Activated naive CD4-positive, alpha-beta T cell treated with anti-CD3 and anti-CD28 coated beads, Interleukin-2, amount 50 U/mL, for 24 hours (primary cell): ENCODE measurements at regions not wholly inside any gene's neighbourhood (a gene's known extent, or its start where the extent isn't known, plus 50 kb on each side); places are given as distances from the start of the nearest gene placed in this dataset.

Source experiments
- H3K27ac Mint-ChIP-seq: one replicate; pipeline ENCODE4 v1.8.0; 2021; ENCODE audit warnings: mild to moderate bottlenecking, mixed read lengths
- H3K27me3 Mint-ChIP-seq: one replicate; pipeline ENCODE4 v1.8.0; 2021; ENCODE audit warnings: mixed read lengths
- H3K36me3 Mint-ChIP-seq: one replicate; pipeline ENCODE4 v1.8.0; 2021; ENCODE audit warnings: mixed read lengths
- H3K4me1 Mint-ChIP-seq: one replicate; pipeline ENCODE4 v1.8.0; 2021; ENCODE audit warnings: mixed read lengths
- H3K4me3 Mint-ChIP-seq: one replicate; pipeline ENCODE4 v1.8.0; 2021; ENCODE audit warnings: mild to moderate bottlenecking, mixed read lengths
- H3K9me3 Mint-ChIP-seq: one replicate; pipeline ENCODE4 v1.8.0; 2021; ENCODE audit warnings: mixed read lengths

DNA sequence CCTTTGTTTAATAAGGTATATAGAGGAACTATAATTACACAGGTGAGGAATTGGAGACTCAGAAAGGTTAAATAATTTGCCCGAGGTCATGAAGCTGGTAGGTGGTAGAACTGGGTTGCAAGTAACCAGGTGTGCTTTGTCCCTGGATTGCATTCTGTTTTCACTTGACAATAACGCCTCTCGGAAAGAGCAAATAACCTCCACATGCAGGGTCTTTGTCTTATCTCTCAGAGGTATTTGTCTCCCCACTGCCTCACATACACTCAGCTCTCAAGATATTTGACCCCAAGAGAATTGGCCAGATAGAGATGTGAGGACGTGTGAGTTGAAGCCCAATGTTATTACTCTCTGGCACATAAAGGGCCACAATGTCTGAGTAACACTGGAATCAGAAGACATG lies 320.9 kb upstream of the ONECUT1 start:
- no peak overlapping the region for H3K4me3 Mint-ChIP-seq
- no peaks in the 10 kb centered on the region for H3K9me3 Mint-ChIP-seq
- no peak overlapping the region for H3K27ac Mint-ChIP-seq
- H3K27me3 Mint-ChIP-seq, result peaks cover 8% of the 10 kb centered on the region
- no peaks in the 10 kb centered on the region for H3K36me3 Mint-ChIP-seq
- H3K4me1 Mint-ChIP-seq, result no peaks in the 10 kb centered on the region

DNA sequence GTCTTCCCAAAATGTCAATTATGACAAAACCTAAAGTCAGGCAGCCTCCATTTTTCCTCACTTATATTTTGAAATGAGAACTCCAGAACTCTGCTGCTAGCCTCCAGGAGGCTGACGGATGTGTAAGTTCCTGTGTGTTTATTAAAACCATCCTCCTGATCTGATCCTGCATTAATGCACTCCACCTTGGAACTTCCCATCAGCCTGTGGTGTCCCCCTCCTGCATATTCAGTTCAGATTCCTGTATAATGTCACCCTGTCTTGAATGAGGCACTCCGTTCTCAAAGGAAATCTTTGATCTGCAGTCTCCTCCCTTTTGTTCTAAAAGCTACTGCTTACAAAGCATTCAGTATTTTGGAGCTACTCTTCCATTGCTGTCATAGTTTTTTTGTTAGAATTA lies 318.2 kb upstream of the ONECUT1 start:
- Mint-ChIP-seq H3K4me3 (no peak overlapping the region), H3K9me3 (no peaks in the 10 kb centered on the region), H3K27ac (no peak overlapping the region), H3K27me3 (peaks cover 10% of the 10 kb centered on the region), H3K4me1 (no peaks in the 10 kb centered on the region), H3K36me3 (no peaks in the 10 kb centered on the region)

DNA sequence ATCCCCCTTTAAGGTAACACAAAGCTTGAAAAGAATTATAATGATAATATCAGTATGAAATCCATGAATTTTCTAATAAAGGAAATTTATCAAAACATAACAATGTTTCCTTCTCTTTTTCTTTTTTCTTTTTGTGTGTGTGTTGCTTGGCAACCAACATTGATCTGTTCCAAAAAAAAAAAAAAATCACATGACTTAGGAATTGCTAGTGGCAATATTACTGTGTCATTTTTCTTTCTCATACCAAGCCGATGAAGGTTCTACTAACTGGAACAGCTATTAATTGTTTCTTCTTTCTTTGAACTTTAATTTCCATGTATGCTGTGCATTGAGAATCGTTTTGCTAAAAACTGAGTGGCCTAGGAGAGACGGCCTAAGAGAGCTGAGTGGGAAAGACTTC lies 317.7 kb upstream of the ONECUT1 start:
- Mint-ChIP-seq H3K9me3 (no peaks in the 10 kb centered on the region), H3K4me1 (no peaks in the 10 kb centered on the region), H3K27ac (no peak overlapping the region), H3K36me3 (no peaks in the 10 kb centered on the region), H3K27me3 (peaks cover 9% of the 10 kb centered on the region), H3K4me3 (no peak overlapping the region)

DNA sequence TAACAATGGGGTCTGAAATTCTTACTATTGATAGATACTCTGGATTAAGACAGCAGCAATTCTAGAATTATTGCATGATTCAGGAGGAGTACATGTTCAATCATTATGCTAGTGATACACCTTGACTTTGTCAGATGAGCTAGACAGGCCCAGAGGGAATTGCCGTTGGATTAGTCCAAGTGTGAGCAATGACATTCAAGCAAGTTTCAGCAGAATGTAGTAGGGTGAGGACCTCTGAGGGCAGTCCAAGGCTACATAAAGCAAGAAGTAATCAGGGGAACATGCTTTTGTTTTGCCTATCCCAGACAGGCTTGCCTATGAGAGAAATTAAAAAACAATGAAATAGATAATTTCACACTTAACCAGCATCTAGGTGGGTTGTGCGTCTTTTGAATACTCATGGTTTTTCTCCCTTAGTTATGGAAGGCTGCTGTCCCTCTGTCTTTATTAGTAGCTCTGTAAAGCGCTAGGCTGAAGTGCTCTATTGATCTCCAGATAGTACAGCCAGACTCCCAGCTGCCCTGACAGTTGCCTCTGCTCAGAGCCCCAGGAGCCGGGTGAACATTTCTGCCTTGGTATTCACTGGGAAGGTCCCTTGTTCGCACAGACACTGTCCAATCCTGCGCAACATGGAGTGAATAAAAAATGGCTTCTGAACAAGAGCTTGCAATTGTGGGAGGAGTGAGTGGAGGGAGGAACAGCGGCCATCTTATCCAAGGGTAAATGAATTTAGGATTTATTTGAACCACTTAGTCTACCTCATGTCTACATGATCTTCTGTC lies 316.6 kb upstream of the ONECUT1 start:
- H3K27ac Mint-ChIP-seq, result no peak overlapping the region
- H3K9me3 Mint-ChIP-seq, result no peaks in the 10 kb centered on the region
- H3K4me1 Mint-ChIP-seq, result no peaks in the 10 kb centered on the region

DNA sequence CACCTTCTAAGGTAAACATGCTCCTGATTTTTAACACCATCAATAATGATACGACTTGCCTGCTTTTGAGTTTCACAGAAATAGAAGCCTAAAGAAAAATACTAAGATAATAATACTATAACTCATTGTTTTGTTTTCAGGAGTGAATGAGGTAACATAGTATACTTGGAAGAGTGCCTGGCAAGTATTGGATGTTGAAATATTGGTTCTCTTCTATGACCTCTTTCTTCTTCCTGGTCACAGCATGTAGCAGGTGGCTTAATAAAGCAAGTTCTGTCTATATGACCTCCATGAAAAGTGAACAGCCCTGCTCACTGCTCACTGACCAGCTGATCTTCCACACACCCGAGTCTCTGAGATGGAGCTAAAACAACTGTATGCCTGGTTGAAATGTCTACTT lies 312.3 kb upstream of the ONECUT1 start:
- no peaks in the 10 kb centered on the region for H3K4me1 Mint-ChIP-seq
- peaks cover 6% of the 10 kb centered on the region for H3K9me3 Mint-ChIP-seq
- H3K4me3 Mint-ChIP-seq, result no peak overlapping the region
- no peaks in the 10 kb centered on the region for H3K36me3 Mint-ChIP-seq
- H3K27me3 Mint-ChIP-seq, result peaks cover 7% of the 10 kb centered on the region
- H3K27ac Mint-ChIP-seq, result no peak overlapping the region

More for the DNA sequence above, 316.6 kb upstream of the ONECUT1 start:
- Mint-ChIP-seq H3K27me3 (peaks cover 8% of the 10 kb centered on the region), H3K36me3 (no peaks in the 10 kb centered on the region), H3K4me3 (no peak overlapping the region)

DNA sequence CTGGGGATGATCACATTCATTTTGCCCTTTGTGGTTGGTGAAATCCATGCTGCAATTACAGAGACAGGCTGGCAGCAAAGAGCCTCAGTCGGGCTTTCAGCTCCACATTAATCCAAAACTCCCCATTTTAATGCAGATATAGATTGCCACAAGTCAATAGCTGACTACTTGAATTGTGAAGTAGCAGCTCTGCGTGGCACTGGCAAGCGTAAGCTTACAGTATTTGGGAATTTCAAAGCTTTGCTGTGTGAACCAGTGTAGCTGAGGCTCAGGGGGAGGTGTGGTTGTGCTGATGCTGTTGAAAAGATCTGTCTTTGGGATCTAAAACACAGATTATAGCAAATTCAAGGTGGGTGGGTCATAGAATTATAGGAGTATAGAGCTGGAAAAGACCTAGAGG lies 290.3 kb upstream of the ONECUT1 start:
- H3K36me3 Mint-ChIP-seq, result no peaks in the 10 kb centered on the region
- no peak overlapping the region for H3K4me3 Mint-ChIP-seq
- H3K27me3 Mint-ChIP-seq, result peaks cover 2% of the 10 kb centered on the region
- H3K9me3 Mint-ChIP-seq, result peaks cover 4% of the 10 kb centered on the region
- no peak overlapping the region for H3K27ac Mint-ChIP-seq
- H3K4me1 Mint-ChIP-seq, result no peaks in the 10 kb centered on the region

DNA sequence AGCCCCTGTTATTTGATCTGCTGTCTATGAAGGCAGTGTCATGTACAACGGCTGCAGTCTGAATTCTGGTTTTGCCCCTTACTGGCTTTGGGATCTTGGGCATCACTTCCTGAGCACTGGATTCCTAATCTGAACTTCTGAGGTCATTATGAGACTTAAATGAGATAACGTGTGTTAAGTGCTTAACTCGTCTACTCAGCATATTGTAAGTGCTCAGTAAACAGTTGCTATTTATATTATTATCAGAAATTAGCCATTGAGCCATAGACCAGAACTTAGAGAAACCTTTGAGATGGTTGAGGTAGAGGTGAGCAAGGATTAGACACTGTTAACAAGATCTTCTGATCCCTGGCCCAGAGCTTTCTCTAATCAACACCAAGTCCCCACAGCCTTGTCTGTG lies 284.1 kb upstream of the ONECUT1 start:
- Mint-ChIP-seq H3K4me1 (no peaks in the 10 kb centered on the region), H3K9me3 (peaks cover 6% of the 10 kb centered on the region), H3K27me3 (peaks cover 4% of the 10 kb centered on the region), H3K27ac (no peak overlapping the region), H3K36me3 (no peaks in the 10 kb centered on the region), H3K4me3 (no peak overlapping the region)

DNA sequence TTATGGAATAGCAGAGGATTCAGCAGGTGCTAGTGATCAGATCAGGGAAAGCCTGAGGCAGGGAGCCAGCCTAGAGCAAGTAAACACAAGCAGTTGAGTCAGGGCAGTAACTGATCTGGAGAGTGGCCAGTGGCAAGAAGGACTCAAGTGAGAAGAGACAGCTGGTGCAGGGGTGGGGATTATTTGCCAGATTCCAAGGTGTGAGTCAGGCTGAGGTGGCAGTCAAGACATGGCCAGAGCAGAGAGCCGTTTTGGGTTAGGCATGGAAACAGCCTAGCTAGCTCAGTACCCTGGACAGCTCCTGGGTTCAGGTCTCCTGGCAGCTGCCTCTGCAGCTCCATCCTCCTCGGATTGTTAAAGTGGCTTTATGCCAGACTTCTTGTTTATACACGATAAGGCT lies 281.9 kb upstream of the ONECUT1 start:
- Mint-ChIP-seq H3K9me3 (peaks cover 6% of the 10 kb centered on the region), H3K4me3 (no peak overlapping the region), H3K36me3 (no peaks in the 10 kb centered on the region), H3K27ac (no peak overlapping the region), H3K27me3 (peaks cover 3% of the 10 kb centered on the region), H3K4me1 (no peaks in the 10 kb centered on the region)

DNA sequence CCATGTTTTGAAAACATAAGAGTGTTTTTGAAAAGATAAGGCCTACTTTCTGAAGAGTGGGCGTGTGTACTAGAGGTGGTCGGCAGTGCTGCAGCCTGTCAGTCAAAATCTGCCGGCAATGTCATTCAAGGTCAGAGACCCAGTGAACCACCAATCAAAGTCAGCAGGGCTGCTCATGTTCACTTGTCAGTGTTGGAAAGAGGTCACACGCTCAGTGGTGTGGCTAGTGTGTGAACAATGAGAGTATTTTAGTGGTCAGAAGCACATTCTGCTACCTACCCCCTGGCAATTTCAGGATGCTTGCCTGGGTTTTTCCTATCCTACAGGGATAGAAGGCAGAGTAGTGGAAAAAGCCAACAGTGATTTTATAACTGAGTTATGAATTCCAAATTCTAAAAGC lies 278.5 kb upstream of the ONECUT1 start:
- no peak overlapping the region for H3K27ac Mint-ChIP-seq
- peaks cover 10% of the 10 kb centered on the region for H3K9me3 Mint-ChIP-seq
- no peaks in the 10 kb centered on the region for H3K4me1 Mint-ChIP-seq

DNA sequence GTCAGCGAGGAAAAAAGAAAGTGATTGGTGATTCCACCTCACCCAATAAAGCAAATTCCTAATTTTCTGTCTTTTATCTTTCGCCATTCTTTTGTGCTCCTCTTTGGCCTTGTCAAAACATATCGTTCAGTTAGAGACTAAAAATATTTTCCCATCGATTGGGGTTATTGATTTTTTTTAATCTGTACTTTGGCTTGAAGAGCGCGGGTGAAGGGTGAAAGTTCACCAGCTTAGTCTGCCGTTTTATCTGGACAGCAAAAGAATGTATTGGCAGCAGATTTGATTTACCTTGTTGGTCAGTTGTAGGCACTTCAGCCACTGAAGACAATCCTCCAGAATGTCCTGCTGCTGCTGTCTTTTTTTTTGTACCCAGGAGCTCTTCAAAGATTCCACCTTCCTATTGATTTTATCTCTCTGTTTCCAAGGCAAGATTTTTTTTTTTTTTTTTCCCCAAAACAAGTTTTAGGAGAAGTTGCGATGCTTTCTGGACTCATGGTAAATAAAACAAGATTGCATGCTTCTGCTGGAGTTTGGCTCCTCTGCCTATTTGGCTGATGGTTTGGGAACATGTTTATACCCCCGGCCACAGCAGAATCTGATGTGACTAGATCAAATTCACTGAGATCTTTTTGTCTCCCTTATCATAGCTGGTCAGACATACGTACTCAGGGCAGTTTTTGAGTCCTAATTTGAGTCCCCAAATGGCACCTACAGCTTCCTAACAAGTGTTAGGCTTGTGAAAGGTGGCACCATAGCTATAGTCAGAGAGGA lies 269.3 kb upstream of the ONECUT1 start:
- Mint-ChIP-seq H3K27me3 (no peaks in the 10 kb centered on the region), H3K27ac (no peak overlapping the region), H3K36me3 (no peaks in the 10 kb centered on the region), H3K4me3 (no peak overlapping the region), H3K9me3 (peaks cover 10% of the 10 kb centered on the region), H3K4me1 (no peaks in the 10 kb centered on the region)

More for the DNA sequence above, 278.5 kb upstream of the ONECUT1 start:
- H3K4me3 Mint-ChIP-seq, result no peak overlapping the region
- peaks cover 3% of the 10 kb centered on the region for H3K27me3 Mint-ChIP-seq
- H3K36me3 Mint-ChIP-seq, result no peaks in the 10 kb centered on the region

DNA sequence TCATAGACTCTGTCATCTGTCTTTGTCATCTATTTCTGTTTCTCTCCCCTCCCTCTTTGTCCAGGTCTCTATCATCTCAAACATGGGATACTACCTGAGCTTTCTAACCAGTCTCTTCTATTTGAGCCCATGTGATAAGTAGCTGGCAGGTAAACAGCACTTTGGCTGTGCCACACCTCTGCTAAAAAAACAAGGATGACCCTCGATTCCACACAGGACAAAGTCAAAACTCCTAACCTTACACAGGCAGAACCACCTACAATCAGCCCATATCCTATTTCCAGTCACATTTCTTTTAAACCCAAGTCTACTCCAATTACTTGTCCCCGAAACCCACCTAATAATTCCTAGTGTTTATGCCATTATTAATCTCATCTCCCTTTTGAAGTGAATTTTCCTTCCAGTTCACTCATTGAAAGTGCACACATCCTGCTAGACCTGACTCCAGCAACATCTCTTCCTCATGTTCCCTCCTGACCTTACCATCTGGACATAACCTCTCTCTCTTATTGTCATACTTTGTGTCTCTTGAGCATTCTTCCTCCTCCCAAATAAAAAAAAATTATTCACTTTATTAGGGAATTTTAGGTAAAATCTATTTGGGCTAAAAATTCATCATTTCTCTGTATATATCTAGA lies 256.1 kb upstream of the ONECUT1 start:
- Mint-ChIP-seq H3K36me3 (no peaks in the 10 kb centered on the region), H3K27ac (no peak overlapping the region), H3K27me3 (peaks cover 5% of the 10 kb centered on the region), H3K4me1 (no peaks in the 10 kb centered on the region), H3K4me3 (no peak overlapping the region), H3K9me3 (peaks cover 25% of the 10 kb centered on the region)

DNA sequence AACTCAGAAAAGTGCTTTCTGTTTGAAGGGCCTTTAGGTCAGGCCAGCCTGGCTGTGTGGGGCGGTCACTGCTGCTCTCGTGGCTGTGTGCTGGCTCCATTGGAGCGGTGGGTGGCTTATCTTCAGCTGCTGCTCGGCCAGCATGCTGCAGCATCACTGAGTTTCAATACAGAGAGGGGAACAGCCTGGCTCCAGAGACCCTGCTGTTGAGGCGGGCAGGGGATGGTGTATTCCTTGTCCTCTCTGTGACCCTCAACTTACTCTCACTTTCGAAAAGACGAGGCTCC lies 248.5 kb upstream of the ONECUT1 start:
- H3K4me1 Mint-ChIP-seq, result no peaks in the 10 kb centered on the region
- peaks cover 4% of the 10 kb centered on the region for H3K27me3 Mint-ChIP-seq
- no peaks in the 10 kb centered on the region for H3K36me3 Mint-ChIP-seq
- H3K27ac Mint-ChIP-seq, result no peak overlapping the region
- H3K9me3 Mint-ChIP-seq, result peaks cover 7% of the 10 kb centered on the region
- H3K4me3 Mint-ChIP-seq, result no peak overlapping the region

DNA sequence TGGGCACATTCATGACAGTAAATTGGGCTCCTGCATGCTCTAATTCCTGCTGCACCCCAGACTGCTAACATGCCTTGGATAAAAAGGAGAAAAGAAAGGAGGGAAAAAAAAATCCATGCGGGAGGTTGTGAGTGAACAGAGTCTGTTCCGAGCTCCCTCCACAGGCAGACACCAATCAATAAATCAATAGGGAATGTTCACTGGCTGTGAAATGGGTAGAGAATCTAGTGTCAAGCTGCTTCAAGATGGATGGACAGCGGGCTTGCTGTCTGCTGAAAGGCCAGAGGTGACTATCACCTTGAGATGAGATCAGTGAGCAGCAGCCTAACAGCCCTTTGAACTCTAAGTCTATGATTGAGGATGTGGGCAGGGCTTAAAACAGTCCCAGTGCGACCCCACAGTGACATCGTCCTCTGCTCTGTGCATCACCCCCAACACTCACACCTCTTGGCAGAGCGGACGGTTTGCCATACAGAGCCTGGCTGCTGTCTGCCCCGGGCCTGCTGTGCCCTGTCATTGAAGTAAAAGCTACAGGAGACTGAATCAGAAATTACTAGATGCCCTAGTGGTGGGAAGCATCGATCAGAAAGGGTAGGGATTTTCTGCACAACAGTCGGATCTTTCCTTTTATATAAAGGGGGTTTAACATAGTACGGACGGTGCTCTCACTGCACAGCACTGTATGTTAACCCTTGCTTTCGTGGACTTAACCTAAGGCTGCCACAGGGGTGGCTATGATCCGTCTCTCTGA lies 247.9 kb upstream of the ONECUT1 start:
- H3K36me3 Mint-ChIP-seq, result no peaks in the 10 kb centered on the region
- no peak overlapping the region for H3K4me3 Mint-ChIP-seq
- no peak overlapping the region for H3K27ac Mint-ChIP-seq
- H3K27me3 Mint-ChIP-seq, result peaks cover 4% of the 10 kb centered on the region
- H3K4me1 Mint-ChIP-seq, result no peaks in the 10 kb centered on the region
- peaks cover 2% of the 10 kb centered on the region for H3K9me3 Mint-ChIP-seq

DNA sequence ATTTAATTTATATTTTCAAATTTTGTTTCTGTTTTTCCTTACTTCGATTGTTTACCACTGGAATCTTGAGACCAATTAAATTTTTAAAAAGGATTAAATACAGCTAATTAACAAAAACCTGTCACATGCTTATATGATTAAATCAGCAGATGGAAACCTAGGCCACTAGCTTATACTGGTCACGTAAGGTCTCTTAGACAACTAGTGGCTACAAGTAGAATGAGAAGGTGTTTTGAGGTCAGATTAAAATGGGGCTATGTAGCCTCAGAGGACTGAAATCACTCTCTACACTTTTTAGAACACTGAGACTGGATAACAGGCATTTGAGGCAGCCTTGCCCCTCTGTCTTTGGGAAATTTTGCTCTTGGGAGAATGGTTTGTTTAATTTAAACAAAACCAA lies 246.5 kb upstream of the ONECUT1 start:
- Mint-ChIP-seq H3K27me3 (peaks cover 4% of the 10 kb centered on the region), H3K4me1 (no peaks in the 10 kb centered on the region), H3K36me3 (no peaks in the 10 kb centered on the region), H3K9me3 (no peaks in the 10 kb centered on the region), H3K27ac (no peak overlapping the region), H3K4me3 (no peak overlapping the region)

DNA sequence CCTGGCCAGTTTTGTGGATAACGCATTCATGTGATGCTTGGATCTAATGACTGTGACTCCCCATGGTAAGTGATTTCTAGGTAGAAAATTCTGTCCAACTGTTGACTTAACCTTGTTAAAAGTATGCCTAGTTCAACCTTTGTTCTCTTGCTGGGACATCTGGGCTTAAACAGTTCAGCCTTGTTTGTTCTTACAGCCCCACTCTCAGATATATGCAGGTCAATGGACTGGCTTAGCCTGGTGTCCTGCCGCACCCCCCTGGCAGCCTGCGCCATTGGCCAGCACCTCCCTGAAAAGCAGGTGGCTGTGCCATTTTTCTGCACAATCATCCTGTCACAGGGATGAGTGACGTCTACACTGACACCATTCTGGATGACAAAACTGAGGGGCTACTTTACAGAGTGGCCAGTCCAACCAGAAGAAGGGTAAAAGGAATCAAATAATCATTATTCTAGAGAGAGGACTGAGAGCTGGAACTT lies 244.7 kb upstream of the ONECUT1 start:
- Mint-ChIP-seq H3K4me1 (no peaks in the 10 kb centered on the region), H3K27me3 (peaks cover 4% of the 10 kb centered on the region), H3K27ac (no peak overlapping the region), H3K36me3 (no peaks in the 10 kb centered on the region), H3K9me3 (no peaks in the 10 kb centered on the region), H3K4me3 (no peak overlapping the region)
